NCI-H146 (cell line): ENCODE measurements at regions not wholly inside any gene's neighbourhood (a gene's known extent, or its start where the extent isn't known, plus 50 kb on each side); places are given as distances from the start of the nearest gene placed in this dataset.
"Not testable (repeated sequence)": the region's sequence is repeated elsewhere in the genome, so short reads cannot be mapped to it uniquely, and the experiment has no call there.

Experiments
- DNase-seq: peaks from one replicate; lab custom pipeline; 2025; lab: John Stamatoyannopoulos, UW

- no peak for DNase-seq
Measured at GRCh38 chr3:158026236-158026635, 80.0 kb downstream of the SHOX2 start.

- DNase-seq: not testable (repeated sequence)
Measured at GRCh38 chr3:158019897-158020296, 86.3 kb downstream of the SHOX2 start.

GRCh38 chr3:158018462-158018861 lies 87.8 kb downstream of the SHOX2 start:
- no peak for DNase-seq

GRCh38 chr3:158012901-158013300 lies 93.3 kb downstream of the SHOX2 start:
- no peak for DNase-seq

GRCh38 chr3:158005391-158006100 lies 100.7 kb downstream of the SHOX2 start:
- DNase-seq: no peak

GRCh38 chr3:157999246-157999645 lies 107.0 kb downstream of the SHOX2 start:
- no peak for DNase-seq

- DNase-seq: no peak
Measured at GRCh38 chr3:157982359-157982758, 123.9 kb downstream of the SHOX2 start.

GRCh38 chr3:157981819-157982218 lies 124.4 kb downstream of the SHOX2 start:
- no peak for DNase-seq

- no peak for DNase-seq
Measured at GRCh38 chr3:157979022-157979421, 127.2 kb downstream of the SHOX2 start.

- no peak for DNase-seq
Measured at GRCh38 chr3:157961665-157962064, 144.6 kb downstream of the SHOX2 start.

GRCh38 chr3:157958457-157958856 lies 147.8 kb downstream of the SHOX2 start:
- DNase-seq: peak; percentile 33

GRCh38 chr3:157956850-157957249 lies 149.4 kb downstream of the SHOX2 start:
- no peak for DNase-seq

GRCh38 chr3:157956176-157956575 lies 150.0 kb downstream of the SHOX2 start:
- DNase-seq: no peak

- DNase-seq: no peak
Measured at GRCh38 chr3:157953565-157953964, 152.7 kb downstream of the SHOX2 start.

- no peak for DNase-seq
Measured at GRCh38 chr3:157948605-157949383, 157.4 kb downstream of the SHOX2 start.

GRCh38 chr3:157939166-157939565 lies 167.1 kb downstream of the SHOX2 start:
- no peak for DNase-seq

- no peak for DNase-seq
Measured at GRCh38 chr3:157938154-157938779, 168.0 kb downstream of the SHOX2 start.

GRCh38 chr3:157931517-157931916 lies 174.7 kb downstream of the SHOX2 start:
- DNase-seq: no peak

- no peak for DNase-seq
Measured at GRCh38 chr3:157930000-157930780, 176.0 kb downstream of the SHOX2 start.

- no peak for DNase-seq
Measured at GRCh38 chr3:157926822-157927221, 179.4 kb downstream of the SHOX2 start.

- no peak for DNase-seq
Measured at GRCh38 chr3:157922614-157923013, 183.6 kb downstream of the SHOX2 start.

GRCh38 chr3:157921811-157922210 lies 184.4 kb downstream of the SHOX2 start:
- no peak for DNase-seq
